Lower leg skin (tissue), 3 donors: ENCODE measurements at regions not wholly inside any gene's neighbourhood (a gene's known extent, or its start where the extent isn't known, plus 50 kb on each side); places are given as distances from the start of the nearest gene placed in this dataset.

ENCODE experiments used
- CTCF ChIP-seq, 3 donors: fragments of 450-650 bp; IDR thresholded peaks; one replicate each; pipeline ENCODE4 v1.5.1; 2016; ENCODE audit warnings: antibody characterized with exemption in 3 of 3, mild to moderate bottlenecking in 3 of 3, moderate library complexity in 2 of 3
- POLR2A ChIP-seq, 2 donors: fragments of 450-650 bp; IDR thresholded peaks; one replicate each; pipeline ENCODE4 v1.6.1; 2016 to 2017; ENCODE audit warnings: antibody characterized with exemption in 2 of 2, mild to moderate bottlenecking in 1 of 2, moderate library complexity in 1 of 2

- TF ChIP-seq CTCF (IDR thresholded peaks at IDR 0.05) (no peak), POLR2A (IDR thresholded peaks at IDR 0.05) (no peak)
These were observed 185.0 kb downstream of the ATPSCKMT start for GRCh38 chr5:10064546-10065195.
